Testis (tissue), 2 donors: ENCODE measurements at regions not wholly inside any gene's neighbourhood (a gene's known extent, or its start where the extent isn't known, plus 50 kb on each side); places are given as distances from the start of the nearest gene placed in this dataset.

Source experiments
- POLR2A ChIP-seq: fragments of 450-650 bp; IDR thresholded peaks from one replicate; pipeline ENCODE4 v1.6.1; 2017; ENCODE audit warnings: antibody characterized with exemption, mild to moderate bottlenecking, moderate library complexity
- TF ChIP-seq, protein P1 (sequence below), 3 experiments: fragments of 450-650 bp in 2 of 3; fragments of 200-600 bp in 1 of 3; sonication (generic) in 1 of 3; IDR thresholded peaks; one replicate each; pipeline ENCODE4 v1.5.1; 2016 to 2019; ENCODE audit warnings: antibody characterized with exemption in 3 of 3, mild to moderate bottlenecking in 2 of 3, moderate library complexity in 1 of 3

DNA sequence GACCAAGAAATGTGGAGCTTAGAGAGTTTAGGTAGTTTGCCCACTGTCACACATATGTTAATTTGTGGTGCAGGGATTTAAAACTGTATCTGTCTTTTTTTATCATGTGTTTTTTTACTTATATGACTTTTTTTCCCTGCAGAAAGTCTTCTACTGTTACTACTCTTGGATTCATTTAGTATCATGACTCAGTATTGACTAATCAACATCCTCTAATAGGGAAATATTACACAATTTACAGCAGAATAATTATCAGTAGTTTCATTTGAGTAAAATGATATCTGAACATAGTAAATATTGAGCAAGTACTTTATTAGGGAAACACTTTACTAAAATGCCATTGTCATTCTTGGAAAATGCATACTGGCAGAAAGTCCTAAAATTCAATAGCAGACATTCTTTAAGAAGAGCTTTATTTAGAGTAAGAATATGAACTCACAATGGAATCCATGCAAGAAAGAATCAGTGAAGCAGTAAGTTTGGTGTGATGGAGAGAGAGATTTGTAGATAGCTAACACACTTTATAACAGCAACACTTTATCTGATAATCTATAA, 425.9 kb upstream of the SLC8A1 start:
- TF ChIP-seq, protein P1, sequence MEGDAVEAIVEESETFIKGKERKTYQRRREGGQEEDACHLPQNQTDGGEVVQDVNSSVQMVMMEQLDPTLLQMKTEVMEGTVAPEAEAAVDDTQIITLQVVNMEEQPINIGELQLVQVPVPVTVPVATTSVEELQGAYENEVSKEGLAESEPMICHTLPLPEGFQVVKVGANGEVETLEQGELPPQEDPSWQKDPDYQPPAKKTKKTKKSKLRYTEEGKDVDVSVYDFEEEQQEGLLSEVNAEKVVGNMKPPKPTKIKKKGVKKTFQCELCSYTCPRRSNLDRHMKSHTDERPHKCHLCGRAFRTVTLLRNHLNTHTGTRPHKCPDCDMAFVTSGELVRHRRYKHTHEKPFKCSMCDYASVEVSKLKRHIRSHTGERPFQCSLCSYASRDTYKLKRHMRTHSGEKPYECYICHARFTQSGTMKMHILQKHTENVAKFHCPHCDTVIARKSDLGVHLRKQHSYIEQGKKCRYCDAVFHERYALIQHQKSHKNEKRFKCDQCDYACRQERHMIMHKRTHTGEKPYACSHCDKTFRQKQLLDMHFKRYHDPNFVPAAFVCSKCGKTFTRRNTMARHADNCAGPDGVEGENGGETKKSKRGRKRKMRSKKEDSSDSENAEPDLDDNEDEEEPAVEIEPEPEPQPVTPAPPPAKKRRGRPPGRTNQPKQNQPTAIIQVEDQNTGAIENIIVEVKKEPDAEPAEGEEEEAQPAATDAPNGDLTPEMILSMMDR (IDR thresholded peaks at IDR 0.05), result no peak
- no peak for TF ChIP-seq POLR2A
